MG63 (cell line): ENCODE measurements at regions not wholly inside any gene's neighbourhood (a gene's known extent, or its start where the extent isn't known, plus 50 kb on each side); places are given as distances from the start of the nearest gene placed in this dataset.

Source experiments
- DNase-seq: peaks from one replicate; pipeline ENCODE4 v3.0.0-alpha.2; 2020
- H3K27me3 ChIP-seq: fragments of 250-450 bp; sonication (Bioruptor Pico); 2 replicates; pipeline ENCODE4 v1.5.1; 2020; ENCODE audit warnings: mild to moderate bottlenecking, moderate library complexity
- H3K36me3 ChIP-seq: fragments of 250-450 bp; sonication (Bioruptor Pico); 2 replicates; pipeline ENCODE4 v1.5.1; 2020; ENCODE audit warnings: mild to moderate bottlenecking, moderate library complexity
- H3K4me3 ChIP-seq: fragments of 250-450 bp; sonication (Bioruptor Pico); 2 replicates; pipeline ENCODE4 v1.5.1; 2020; ENCODE audit warnings: mild to moderate bottlenecking, moderate library complexity
- H3K9me3 ChIP-seq: fragments of 250-450 bp; sonication (Bioruptor Pico); 2 replicates; pipeline ENCODE4 v1.5.1; 2020; ENCODE audit warnings: mild to moderate bottlenecking, moderate library complexity

DNA sequence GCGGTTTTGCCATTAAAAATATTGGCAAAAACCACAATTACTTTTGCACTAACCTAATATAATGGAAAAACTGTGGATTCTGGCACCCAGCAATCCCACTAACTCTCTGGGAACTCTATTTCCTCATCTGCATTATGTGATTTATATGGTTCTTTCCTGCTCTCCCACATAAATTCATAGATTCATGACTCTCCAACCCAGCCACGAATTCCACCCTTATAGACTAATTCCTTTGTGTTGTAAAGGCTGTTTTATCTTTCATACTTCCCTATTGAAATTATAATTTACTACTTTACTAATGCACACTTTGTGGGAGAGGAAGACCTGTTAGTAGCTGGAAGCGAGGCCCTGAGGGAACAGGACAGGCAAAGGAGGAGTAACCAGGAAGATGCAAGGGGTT is 88.4 kb upstream of the GNAO1 start:
- DNase-seq: no peak
- Histone ChIP-seq H3K36me3 (no peaks in the 10 kb centered on the region), H3K9me3 (no peaks in the 10 kb centered on the region), H3K27me3 (peaks cover 10% of the 10 kb centered on the region), H3K4me3 (no peak overlapping the region)

DNA sequence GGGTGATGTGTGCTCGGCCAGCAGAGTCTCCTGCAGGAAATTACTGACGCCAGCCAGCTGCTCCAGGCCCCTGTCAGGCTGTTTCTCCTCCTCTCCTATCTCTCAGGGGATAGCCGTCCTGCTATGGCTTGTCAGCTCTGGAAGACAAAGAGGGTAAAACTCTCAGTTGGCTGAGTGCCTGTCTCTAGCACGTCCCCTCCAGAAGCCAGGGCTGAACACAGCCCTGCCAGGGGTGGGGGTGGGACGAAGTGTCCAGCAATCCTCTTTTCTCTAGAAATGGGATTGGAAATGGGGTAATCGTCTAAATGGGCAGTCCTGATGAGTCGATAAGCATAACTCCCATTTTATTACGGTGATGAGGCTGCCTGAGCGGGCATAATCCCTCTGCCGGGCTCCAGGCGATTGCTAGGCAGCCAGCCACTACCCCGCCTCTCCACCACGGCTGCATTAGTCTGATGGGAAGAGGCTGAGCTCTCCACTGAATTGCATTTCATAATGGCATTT is 89.1 kb upstream of the GNAO1 start:
- peaks cover 6% of the 10 kb centered on the region for H3K27me3 ChIP-seq
- H3K36me3 ChIP-seq: no peaks in the 10 kb centered on the region
- H3K9me3 ChIP-seq: no peaks in the 10 kb centered on the region
- no peak overlapping the region for H3K4me3 ChIP-seq
- peak; percentile 40 for DNase-seq

DNA sequence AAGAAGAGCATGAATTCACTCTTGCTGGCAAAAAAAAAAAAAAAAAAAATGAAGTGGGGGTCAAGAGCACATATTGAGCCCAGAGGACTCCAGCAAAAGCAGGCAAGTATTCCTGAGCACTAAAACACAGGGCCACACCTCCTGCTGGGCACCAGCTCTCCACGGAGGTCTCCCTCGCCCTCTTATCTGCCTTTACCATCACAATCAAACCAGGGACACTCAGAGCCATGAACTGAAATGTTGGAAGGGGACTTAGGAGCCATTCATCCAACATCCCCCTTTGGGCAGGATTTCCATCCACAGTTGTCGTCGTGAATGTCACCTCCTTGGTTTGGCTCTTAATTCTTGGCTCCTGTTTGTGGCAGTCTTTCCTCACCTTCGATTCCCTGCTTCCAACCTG is 89.8 kb upstream of the GNAO1 start:
- H3K27me3 ChIP-seq: peaks cover 6% of the 10 kb centered on the region; the same call in 1 of the 2 replicates
- no peak for DNase-seq
- H3K36me3 ChIP-seq: no peaks in the 10 kb centered on the region
- no peak overlapping the region for H3K4me3 ChIP-seq
- H3K9me3 ChIP-seq: no peaks in the 10 kb centered on the region

DNA sequence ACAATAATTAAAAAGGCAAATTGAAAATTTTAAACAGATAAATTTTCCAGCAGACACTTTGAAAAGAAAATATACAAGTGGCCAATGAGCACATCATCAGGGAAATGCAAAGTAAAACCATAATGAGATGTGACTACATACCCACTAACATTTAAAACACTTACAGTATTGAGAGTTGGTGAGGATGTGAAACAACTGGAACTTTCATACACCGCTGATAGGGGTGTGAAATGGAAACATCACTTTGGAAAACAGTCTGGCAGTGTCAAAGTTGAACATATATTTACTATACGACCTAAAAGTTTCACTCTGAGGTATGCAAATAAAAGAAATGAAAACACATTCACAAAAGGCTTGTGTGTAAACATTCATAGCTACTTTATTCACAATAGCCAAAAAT is 94.0 kb upstream of the GNAO1 start:
- H3K4me3 ChIP-seq: no peak overlapping the region
- H3K27me3 ChIP-seq: peaks cover 6% of the 10 kb centered on the region; the same call in 1 of the 2 replicates
- H3K36me3 ChIP-seq: no peaks in the 10 kb centered on the region
- no peak for DNase-seq
- H3K9me3 ChIP-seq: no peaks in the 10 kb centered on the region

DNA sequence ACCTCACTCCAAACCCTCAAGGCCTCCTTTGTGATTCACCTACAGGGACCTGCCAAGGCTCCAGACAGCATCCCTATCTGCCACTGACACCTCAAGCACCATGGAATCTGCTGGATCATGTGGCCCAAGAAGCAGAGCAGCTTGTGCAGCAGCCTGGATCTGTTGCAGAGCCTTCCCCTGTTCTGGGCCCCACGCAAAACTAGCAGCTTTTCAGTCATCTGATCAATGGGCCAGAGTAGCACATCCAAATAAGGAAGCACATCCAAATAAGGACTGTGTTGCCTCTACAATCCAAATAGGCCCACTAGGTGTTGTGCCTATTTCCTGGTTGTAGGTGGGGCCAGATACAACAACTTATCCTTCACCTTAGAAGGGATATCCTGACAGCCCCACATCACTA is 97.1 kb upstream of the GNAO1 start:
- Histone ChIP-seq H3K4me3 (no peak overlapping the region), H3K36me3 (no peaks in the 10 kb centered on the region), H3K9me3 (no peaks in the 10 kb centered on the region), H3K27me3 (peaks cover 11% of the 10 kb centered on the region)
- no peak for DNase-seq

DNA sequence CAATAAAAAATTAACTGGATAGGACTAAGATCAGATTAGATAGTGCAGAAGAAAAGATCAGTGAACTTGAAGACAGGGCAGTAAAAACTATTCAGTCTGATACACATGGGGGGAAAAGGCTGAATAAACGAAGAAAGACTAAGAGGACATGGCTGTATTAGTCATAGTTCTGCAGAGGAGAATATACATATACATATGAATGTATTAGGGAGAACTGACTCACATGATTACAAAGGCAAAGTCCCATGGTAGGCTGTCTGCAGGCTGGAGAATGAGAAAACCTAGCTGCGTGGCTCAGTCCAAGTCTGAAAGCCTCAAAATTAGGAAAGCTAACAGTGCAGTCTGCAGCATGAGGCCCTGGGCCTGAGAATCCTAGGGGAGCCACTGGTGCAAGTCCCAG is 98.2 kb upstream of the GNAO1 start:
- Histone ChIP-seq H3K36me3 (no peaks in the 10 kb centered on the region), H3K4me3 (no peak overlapping the region), H3K9me3 (no peaks in the 10 kb centered on the region), H3K27me3 (peaks cover 6% of the 10 kb centered on the region)
- no peak for DNase-seq

DNA sequence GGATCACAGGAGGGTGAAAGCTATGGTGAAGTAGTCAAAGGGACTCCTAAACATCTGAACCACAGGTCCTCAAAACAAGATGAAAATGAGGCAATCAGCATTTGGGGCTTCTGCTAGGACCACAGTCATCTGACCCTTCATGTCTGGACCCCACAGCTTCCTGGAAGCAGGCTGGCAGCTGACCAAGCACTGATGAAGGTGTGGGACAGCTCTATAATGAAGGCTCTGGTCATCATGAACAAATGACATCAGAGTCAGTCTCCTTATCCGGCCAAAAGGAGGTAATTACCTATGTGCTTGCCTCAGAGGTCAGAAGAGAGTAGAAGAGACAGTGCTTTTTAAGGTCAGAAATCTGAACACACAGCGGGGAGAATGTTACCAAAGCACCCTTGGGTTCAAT is 101.2 kb upstream of the GNAO1 start:
- H3K36me3 ChIP-seq: no peaks in the 10 kb centered on the region
- H3K27me3 ChIP-seq: peaks cover 9% of the 10 kb centered on the region
- H3K4me3 ChIP-seq: no peak overlapping the region
- H3K9me3 ChIP-seq: no peaks in the 10 kb centered on the region
- DNase-seq: no peak

DNA sequence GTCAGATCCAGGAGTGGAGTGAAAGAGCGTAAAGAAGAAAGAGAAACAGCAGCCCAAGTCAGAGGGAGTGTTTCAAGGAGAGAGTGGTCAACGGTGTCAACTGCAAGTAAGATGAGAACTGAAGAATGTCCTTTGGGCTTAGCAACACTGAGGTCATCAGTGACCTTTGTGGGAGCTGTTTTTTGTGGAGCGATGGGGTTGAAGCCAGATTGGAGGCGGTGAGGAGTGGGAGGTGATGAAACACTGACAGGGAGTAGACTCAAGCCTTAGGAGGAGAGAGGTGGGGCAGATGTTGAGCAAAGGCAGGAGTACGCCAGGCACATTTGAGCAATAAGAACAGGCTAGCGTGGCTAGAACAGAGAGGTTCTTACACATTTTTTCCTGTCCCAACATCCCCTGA is 103.7 kb upstream of the GNAO1 start:
- Histone ChIP-seq H3K4me3 (no peak overlapping the region), H3K9me3 (no peaks in the 10 kb centered on the region), H3K27me3 (peaks cover 14% of the 10 kb centered on the region), H3K36me3 (no peaks in the 10 kb centered on the region)
- no peak for DNase-seq

DNA sequence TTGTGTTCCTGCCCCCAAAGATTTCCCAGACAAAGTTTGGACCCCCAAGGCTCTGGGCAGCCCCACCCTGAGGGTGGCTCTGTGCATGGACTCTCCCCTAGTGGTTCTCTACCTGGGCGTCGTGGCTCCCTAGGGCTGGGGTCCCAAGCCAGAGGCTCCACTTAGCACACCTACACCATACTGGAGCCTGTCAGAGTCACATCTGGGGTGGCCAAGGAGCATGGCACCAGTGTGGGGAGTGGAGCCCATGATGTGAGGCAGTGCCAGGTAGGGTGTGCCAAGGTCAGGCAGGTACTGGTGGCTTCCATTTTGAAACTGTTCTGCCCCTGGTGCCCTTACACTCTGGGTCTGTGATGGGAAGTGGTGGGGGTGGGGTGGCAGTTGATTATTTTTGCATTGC is 109.9 kb upstream of the GNAO1 start:
- DNase-seq: no peak
- no peak overlapping the region for H3K4me3 ChIP-seq
- peaks cover 6% of the 10 kb centered on the region; the same call in 1 of the 2 replicates for H3K27me3 ChIP-seq
- no peaks in the 10 kb centered on the region for H3K36me3 ChIP-seq
- peaks cover 4% of the 10 kb centered on the region; the same call in 1 of the 2 replicates for H3K9me3 ChIP-seq

DNA sequence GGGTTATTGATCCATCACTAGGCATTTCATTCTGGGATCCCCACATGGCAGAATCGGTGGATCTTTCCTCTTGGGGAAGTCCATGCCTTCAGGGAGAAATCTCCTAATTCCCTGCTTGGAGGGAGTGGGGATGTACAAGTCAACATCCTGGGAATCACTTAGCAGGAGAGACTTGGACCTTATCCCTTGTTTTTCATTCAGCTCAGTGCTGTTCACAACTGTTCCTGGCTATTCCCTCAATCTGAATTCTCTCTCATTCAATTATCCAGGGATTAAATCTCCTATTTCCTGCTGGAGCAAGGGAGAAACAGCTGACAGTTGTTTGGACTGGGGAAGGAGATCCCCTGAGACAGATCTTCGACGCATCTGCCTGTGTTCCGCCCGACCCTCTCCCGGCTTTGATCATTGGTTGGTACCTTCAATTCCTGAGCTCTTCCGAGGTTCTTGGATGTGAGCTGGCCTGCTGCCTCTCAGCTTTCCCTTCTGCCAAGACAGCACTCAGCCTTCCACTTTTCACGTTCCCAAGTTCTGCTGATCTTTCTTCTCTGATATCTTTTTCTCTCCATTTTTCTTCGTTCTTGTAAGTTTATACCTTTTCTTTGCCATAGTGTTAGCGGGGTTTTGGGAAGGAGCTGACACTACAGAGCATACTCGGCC is 115.4 kb upstream of the GNAO1 start:
- Histone ChIP-seq H3K36me3 (no peaks in the 10 kb centered on the region), H3K4me3 (no peak overlapping the region), H3K27me3 (peaks cover 18% of the 10 kb centered on the region), H3K9me3 (no peaks in the 10 kb centered on the region)
- no peak for DNase-seq

DNA sequence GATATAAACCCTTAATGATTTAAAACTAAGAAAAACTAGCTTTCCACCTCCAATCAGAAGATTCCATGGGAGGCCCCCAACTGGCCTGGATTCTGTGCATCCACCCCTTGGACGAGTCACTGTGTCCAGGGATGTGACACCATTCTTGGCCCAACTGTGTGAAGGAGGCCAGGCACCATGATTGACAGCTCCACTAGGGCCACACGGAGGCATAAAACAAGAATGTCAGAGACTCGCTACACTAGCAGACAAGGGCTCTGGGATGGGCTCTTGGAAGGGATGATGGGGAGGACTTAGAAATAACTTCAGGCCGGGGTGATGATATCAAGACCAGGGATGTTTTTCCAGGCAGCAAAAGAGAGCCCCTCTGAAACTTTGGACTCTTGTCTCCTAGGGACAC is 117.8 kb upstream of the GNAO1 start:
- no peak for DNase-seq

DNA sequence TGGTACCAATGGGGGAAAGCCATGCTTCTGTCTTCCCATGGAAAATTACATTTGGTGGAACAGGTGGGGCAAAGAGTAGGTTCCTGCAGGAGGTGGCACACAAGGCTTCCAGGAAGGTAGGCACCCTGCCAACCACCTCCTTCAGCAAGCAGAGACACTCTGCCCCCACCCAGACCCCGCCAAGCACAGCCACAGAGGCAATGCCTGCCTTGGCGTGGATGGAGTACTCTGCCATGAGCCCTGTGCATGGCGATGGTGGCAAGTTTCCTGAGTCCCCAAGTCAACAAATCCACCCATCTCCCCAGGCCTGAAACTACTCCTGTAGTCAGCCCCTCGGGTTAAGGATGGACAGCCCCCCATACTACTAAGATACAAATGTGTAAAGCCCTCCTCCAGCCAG is 119.2 kb upstream of the GNAO1 start:
- Histone ChIP-seq H3K4me3 (no peak overlapping the region), H3K27me3 (peaks cover 21% of the 10 kb centered on the region), H3K36me3 (no peaks in the 10 kb centered on the region), H3K9me3 (no peaks in the 10 kb centered on the region)
- no peak for DNase-seq

More for the DNA sequence above, 117.8 kb upstream of the GNAO1 start:
- Histone ChIP-seq H3K4me3 (no peak overlapping the region), H3K9me3 (no peaks in the 10 kb centered on the region), H3K27me3 (peaks cover 18% of the 10 kb centered on the region), H3K36me3 (no peaks in the 10 kb centered on the region)

DNA sequence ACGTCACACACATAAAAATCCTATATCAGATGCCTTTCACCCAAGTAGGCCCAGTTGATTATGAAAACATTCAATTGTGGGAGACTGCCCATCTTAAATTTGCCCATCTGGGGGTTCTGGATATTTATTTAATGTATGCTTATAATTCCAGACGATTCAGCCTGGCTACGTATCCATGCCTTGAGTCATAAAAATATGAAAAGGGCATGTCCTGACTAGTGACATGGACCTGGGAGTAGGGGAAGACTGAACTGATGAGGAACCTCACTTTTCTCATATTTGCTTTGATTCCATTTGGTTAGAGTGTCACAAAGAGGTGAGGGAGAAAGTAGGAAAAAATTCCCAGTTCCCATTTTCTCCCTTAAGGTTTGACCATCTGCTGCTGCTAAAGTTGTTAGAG is 122.5 kb upstream of the GNAO1 start:
- DNase-seq: no peak
- Histone ChIP-seq H3K27me3 (peaks cover 3% of the 10 kb centered on the region), H3K4me3 (no peak overlapping the region), H3K36me3 (no peaks in the 10 kb centered on the region), H3K9me3 (no peaks in the 10 kb centered on the region)

DNA sequence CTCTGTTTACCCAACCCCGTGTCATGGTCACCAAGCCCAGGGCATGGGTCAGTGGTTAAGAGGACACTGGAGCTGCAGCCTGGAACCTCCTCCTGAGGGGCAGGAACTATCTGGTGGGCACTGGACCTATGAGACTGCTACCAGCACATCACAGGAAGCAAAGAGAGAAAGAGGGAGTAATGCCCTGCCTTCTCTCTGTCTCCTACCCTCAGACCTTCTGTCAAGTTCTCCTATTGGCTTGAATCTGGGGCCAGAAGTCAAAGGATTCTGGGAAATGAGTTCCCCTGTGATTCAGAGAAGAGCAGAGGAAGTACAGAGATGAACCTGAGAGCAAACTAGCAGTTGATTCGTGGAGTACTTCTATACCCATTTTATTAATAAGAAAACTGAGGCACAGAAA is 123.0 kb upstream of the GNAO1 start:
- H3K9me3 ChIP-seq: no peaks in the 10 kb centered on the region
- H3K27me3 ChIP-seq: peaks cover 3% of the 10 kb centered on the region
- no peak overlapping the region for H3K4me3 ChIP-seq
- DNase-seq: no peak
- H3K36me3 ChIP-seq: no peaks in the 10 kb centered on the region

DNA sequence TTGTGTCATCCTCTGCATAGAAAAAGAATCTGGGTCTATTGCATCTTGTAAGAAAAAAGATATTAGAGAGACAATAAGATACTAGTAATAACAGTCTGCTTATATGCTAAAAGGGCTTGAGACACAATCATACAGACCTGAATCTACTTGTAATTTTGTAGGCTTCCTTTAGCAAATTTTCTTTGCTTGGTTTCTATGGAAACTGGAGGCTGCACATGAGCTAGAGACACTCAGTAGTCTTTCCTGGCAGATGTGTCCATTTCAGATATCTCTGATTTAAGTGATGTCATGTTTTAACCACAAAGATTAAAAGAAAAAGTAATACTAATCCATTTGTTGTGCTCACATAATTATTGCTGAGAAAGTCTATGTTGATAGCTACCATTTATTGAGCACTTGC is 123.9 kb upstream of the GNAO1 start:
- Histone ChIP-seq H3K36me3 (no peaks in the 10 kb centered on the region), H3K9me3 (no peaks in the 10 kb centered on the region), H3K27me3 (peaks cover 3% of the 10 kb centered on the region), H3K4me3 (no peak overlapping the region)
- no peak for DNase-seq

DNA sequence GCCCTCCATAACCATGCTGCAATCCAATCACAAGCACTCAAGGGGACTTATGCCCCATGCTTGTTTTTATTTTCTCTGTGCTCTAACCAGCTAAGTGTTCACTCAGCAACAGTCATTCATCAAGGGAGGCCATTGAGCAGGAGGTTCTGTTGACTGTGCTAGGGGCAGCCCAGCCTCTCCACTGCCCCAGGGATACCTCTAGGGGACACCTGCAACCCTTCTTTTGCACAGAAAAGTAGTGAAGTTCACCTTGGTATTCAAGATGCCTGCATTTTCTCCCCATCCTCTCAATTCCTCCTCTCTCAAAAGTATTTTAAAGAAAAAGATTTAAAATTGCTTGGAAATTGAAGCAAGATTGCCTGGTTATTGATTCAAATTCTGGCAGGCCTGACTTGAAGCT is 124.7 kb upstream of the GNAO1 start:
- H3K4me3 ChIP-seq: no peak overlapping the region
- H3K36me3 ChIP-seq: no peaks in the 10 kb centered on the region
- no peak for DNase-seq
- H3K27me3 ChIP-seq: peaks cover 3% of the 10 kb centered on the region
- no peaks in the 10 kb centered on the region for H3K9me3 ChIP-seq

DNA sequence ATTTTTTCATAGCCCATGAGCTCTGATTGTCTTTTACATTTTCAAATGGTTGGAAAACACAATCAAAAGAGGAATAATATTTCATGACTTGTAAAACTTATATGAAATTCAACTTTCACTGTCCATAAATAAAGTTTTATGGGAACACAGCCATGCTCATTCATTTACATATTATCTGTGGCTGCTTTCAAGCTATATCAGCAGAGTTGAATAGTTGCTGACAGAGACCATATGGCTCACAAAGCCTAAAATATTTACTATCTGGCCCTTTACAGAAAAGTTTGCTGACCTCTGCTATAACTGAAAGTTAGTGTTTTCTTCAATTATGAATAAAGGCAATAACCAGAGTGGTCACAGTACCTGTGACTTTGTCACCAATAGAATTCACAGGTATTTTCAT is 128.2 kb upstream of the GNAO1 start:
- H3K27me3 ChIP-seq: peaks cover 9% of the 10 kb centered on the region
- H3K9me3 ChIP-seq: no peaks in the 10 kb centered on the region
- H3K4me3 ChIP-seq: no peak overlapping the region
- H3K36me3 ChIP-seq: no peaks in the 10 kb centered on the region
- DNase-seq: no peak

DNA sequence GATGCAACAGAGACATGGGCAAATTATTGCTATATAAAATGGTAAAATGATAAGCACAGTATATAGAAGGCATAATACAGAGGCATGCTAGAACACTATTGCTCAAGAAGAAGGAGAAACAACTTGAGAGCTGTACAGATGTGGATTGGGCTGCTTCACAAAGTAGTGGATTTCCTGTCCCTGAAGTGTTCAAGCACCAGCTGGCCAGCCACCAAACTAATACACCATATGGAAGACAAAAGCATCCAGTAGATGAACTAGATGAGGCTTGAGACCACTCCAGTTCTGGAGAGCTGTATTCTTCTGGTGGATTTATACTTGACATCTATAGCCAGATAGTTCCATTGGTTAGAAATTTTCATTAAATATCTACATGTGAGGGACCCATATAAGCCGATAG is 134.1 kb upstream of the GNAO1 start:
- Histone ChIP-seq H3K27me3 (peaks cover 39% of the 10 kb centered on the region), H3K36me3 (no peaks in the 10 kb centered on the region), H3K9me3 (no peaks in the 10 kb centered on the region), H3K4me3 (no peak overlapping the region)
- DNase-seq: no peak

DNA sequence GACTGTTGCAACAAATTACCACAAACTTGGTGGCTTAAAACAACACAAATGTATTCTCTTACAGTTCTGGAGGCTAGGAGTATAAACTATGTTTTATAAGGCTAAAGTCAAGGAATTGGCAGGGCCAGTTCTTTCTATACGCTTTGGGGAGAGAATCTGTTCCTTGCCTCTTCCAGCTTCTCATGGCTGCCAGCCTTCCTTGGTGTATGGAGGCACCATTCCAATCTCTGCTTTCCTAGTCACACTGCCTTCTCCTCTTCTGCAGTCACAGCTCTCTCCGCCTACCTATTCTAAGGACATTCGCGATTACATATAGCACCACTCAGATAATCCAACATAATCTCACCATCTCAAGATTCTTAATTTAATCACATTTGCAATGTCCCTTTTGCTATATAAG is 140.4 kb upstream of the GNAO1 start:
- H3K36me3 ChIP-seq: no peaks in the 10 kb centered on the region
- H3K9me3 ChIP-seq: no peaks in the 10 kb centered on the region
- no peak overlapping the region for H3K4me3 ChIP-seq
- peaks cover 40% of the 10 kb centered on the region for H3K27me3 ChIP-seq
- no peak for DNase-seq
